Activated effector memory CD4-positive, alpha-beta T cell treated with anti-CD3 and anti-CD28 coated beads, Interleukin-2, amount 50 U/mL, for 16 hours (primary cell): ENCODE measurements at regions not wholly inside any gene's neighbourhood (a gene's known extent, or its start where the extent isn't known, plus 50 kb on each side); places are given as distances from the start of the nearest gene placed in this dataset.
"Not testable (repeated sequence)": the region's sequence is repeated elsewhere in the genome, so short reads cannot be mapped to it uniquely, and the experiment has no call there.

Source experiments
- DNase-seq: peaks from one replicate; pipeline ENCODE4 v3.0.0-alpha.2; 2020

GRCh38 chr3:176867681-176868663, 329.3 kb downstream of the TBL1XR1 start:
- DNase-seq, result no peak

GRCh38 chr3:176861137-176861536, 336.1 kb downstream of the TBL1XR1 start:
- DNase-seq, result no peak

- DNase-seq, result no peak
These were observed 340.6 kb downstream of the TBL1XR1 start for GRCh38 chr3:176856721-176857120.

GRCh38 chr3:176855901-176856486, 341.3 kb downstream of the TBL1XR1 start:
- DNase-seq, result no peak

GRCh38 chr3:176855213-176855612, 342.1 kb downstream of the TBL1XR1 start:
- DNase-seq, result no peak

GRCh38 chr3:176850498-176850897, 346.8 kb downstream of the TBL1XR1 start:
- DNase-seq, result no peak

- no peak for DNase-seq
These were observed 348.7 kb downstream of the TBL1XR1 start for GRCh38 chr3:176848431-176849214.

GRCh38 chr3:176842914-176843313, 354.4 kb downstream of the TBL1XR1 start:
- no peak for DNase-seq

- DNase-seq, result no peak
These were observed 356.5 kb downstream of the TBL1XR1 start for GRCh38 chr3:176840641-176841286.

GRCh38 chr3:176839901-176840300, 357.4 kb downstream of the TBL1XR1 start:
- no peak for DNase-seq

GRCh38 chr3:176839466-176839865, 357.8 kb downstream of the TBL1XR1 start:
- DNase-seq, result no peak

GRCh38 chr3:176827244-176827643, 370.0 kb downstream of the TBL1XR1 start:
- not testable (repeated sequence) for DNase-seq

- DNase-seq, result no peak
These were observed 372.5 kb downstream of the TBL1XR1 start for GRCh38 chr3:176824811-176825210.

- no peak for DNase-seq
These were observed 376.5 kb downstream of the TBL1XR1 start for GRCh38 chr3:176820764-176821163.

- DNase-seq, result no peak
These were observed 380.3 kb downstream of the TBL1XR1 start for GRCh38 chr3:176816937-176817336.

GRCh38 chr3:176814285-176814684, 383.0 kb downstream of the TBL1XR1 start:
- no peak for DNase-seq

- no peak for DNase-seq
These were observed 389.3 kb downstream of the TBL1XR1 start for GRCh38 chr3:176807938-176808337.

- DNase-seq, result no peak
These were observed 397.6 kb downstream of the TBL1XR1 start for GRCh38 chr3:176799675-176800074.

- no peak for DNase-seq
These were observed 398.6 kb downstream of the TBL1XR1 start for GRCh38 chr3:176798680-176799079.

GRCh38 chr3:176796371-176796770, 400.9 kb downstream of the TBL1XR1 start:
- DNase-seq, result no peak

- no peak for DNase-seq
These were observed 401.4 kb downstream of the TBL1XR1 start for GRCh38 chr3:176795891-176796290.

- DNase-seq, result no peak
These were observed 402.9 kb downstream of the TBL1XR1 start for GRCh38 chr3:176794406-176794805.

- no peak for DNase-seq
These were observed 407.3 kb downstream of the TBL1XR1 start for GRCh38 chr3:176789947-176790346.
